Spinal cord (tissue), 9 donors: ENCODE measurements at regions not wholly inside any gene's neighbourhood (a gene's known extent, or its start where the extent isn't known, plus 50 kb on each side); places are given as distances from the start of the nearest gene placed in this dataset.
A peak's percentile ranks its signal among the peaks of the same experiment; 100 is the strongest.

Source experiments
- DNase-seq, 6 donors: peaks; one replicate each; pipeline versions ENCODE4 v3.0.0 to v3.0.0-alpha.2; 2013 to 2015; ENCODE audit warnings: low spot score in 6 of 6, low read depth in 4 of 6
- H3K27ac ChIP-seq: one replicate; pipeline ENCODE4 v1.5.1; 2013; ENCODE audit warnings: low read depth, low read length, control low read depth
- H3K27me3 ChIP-seq: one replicate; pipeline ENCODE4 v1.6.1; 2013; ENCODE audit warnings: low read length; ENCODE audit not compliant: control insufficient read depth, insufficient read depth
- H3K36me3 ChIP-seq: one replicate; pipeline ENCODE4 v1.6.1; 2013; ENCODE audit warnings: low read length; ENCODE audit not compliant: control insufficient read depth, insufficient read depth
- H3K4me1 ChIP-seq: one replicate; pipeline ENCODE4 v1.6.1; 2013; ENCODE audit warnings: low read length; ENCODE audit not compliant: control insufficient read depth, insufficient read depth
- H3K4me3 ChIP-seq: one replicate; pipeline ENCODE4 v1.5.1; 2013; ENCODE audit warnings: low read depth, low read length, control low read depth
- H3K9me3 ChIP-seq: one replicate; pipeline ENCODE4 v1.6.1; 2013; ENCODE audit warnings: low read length; ENCODE audit not compliant: control insufficient read depth, insufficient read depth
- WGBS: methylation state at CpG from one replicate; pipeline ENCODE4 v1.1.5; 2013; ENCODE audit warnings: missing lambda C conversion rate; ENCODE audit not compliant: insufficient coverage; 5-methylcytosine and 5-hydroxymethylcytosine counted together
- donor health status: healthy.

DNA sequence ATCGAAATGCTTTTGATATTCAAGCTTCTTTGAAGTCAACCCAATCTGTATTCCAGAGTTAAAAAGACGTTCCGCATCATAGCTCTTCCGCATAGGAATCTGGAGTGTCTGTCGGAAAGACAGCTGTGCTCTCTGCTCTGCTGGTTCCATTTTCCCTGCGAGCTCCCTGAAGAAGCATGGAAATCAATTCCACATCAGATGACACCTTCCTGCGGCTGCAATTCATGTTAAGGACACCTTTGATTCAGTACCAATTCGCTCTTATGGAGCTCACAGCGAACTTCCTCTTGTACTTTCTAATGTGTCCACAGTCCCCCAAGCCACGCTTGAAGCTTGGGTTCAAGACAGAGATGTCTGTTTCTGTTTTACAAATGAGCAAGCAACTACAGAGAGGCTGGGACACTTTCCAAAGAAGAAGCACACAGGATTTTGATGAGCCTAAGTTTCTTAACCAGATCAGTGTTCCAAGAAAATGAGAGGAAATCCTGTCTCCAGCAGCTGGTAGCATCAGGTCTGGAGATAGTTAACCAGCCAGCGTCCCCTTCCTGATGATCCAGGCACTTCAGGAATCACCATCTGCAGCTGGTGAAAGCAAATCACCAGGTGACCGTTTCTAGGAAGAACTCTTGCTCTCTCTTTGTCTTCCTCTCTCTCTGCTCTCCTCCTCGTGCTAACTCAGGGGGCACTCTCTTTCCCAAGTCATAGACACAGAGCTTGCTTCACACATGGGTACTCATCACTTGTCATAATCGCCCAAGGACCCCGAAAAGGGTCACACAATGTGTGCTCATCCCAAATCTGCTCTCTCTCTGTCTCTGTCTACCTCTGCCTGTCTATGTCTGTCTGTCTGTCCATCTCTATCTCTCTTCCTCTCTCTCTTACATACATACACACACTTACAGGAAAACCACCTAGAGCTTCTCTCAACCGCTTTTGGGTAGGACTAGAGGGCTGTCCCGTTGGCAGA, 281.8 kb downstream of the FAM43A start:
- no peak overlapping the region for H3K27ac ChIP-seq
- H3K9me3 ChIP-seq, result no peaks in the 10 kb centered on the region
- H3K4me3 ChIP-seq, result no peak overlapping the region
- 62% methylated on average over 16 of the region's 17 CpGs for WGBS
- no peaks in the 10 kb centered on the region for H3K4me1 ChIP-seq
- DNase-seq, result peak in 2 of 6 donors; percentile 29 to 77
- H3K27me3 ChIP-seq, result no peaks in the 10 kb centered on the region
- H3K36me3 ChIP-seq, result no peaks in the 10 kb centered on the region

DNA sequence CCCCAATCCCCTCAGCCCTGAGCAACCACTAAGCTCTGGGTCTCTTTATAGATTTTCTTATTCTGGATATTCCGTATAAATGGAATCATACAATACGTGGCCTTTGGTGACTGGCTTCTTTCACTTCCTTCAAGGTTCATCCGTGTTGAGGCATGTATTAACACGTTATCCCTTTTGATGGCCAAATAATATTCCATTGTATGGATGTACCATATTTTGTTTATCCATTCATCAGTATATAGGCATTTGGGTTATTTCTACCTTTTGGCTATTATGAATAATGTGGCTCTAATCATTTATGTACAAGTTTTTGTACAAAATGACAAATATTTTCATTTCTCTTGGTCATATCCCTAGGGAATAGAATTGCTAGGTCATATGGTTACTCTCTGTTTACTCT, 284.4 kb downstream of the FAM43A start:
- 100% methylated on average over 2 of the region's 4 CpGs for WGBS
- no peaks in the 10 kb centered on the region for H3K27me3 ChIP-seq
- no peak for DNase-seq
- H3K4me3 ChIP-seq, result no peak overlapping the region
- no peak overlapping the region for H3K27ac ChIP-seq
- H3K36me3 ChIP-seq, result no peaks in the 10 kb centered on the region
- no peaks in the 10 kb centered on the region for H3K9me3 ChIP-seq
- H3K4me1 ChIP-seq, result no peaks in the 10 kb centered on the region

DNA sequence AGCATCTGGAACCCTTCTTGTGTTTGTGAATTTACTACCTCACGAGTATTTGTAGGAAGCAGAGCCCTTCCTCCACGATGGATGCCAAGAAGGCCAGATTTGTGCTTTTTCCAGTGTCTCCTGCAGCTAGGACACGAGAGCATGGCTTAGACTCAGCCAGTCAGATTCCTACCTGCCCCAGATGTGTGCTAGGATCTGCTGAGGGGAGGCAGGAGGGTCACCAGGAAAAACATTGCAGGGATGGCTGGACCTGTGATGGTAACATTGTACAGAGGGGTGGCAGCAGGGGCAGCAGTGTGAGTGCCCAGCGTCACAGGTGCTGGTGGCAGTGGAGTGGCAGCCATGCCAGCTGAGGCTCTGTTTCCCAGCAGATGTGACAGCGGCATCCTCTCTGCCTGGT, 285.3 kb downstream of the FAM43A start:
- no peak for DNase-seq
- 70% methylated on average over 5 of the region's 5 CpGs for WGBS
- no peak overlapping the region for H3K4me3 ChIP-seq
- no peaks in the 10 kb centered on the region for H3K9me3 ChIP-seq
- no peak overlapping the region for H3K27ac ChIP-seq
- no peaks in the 10 kb centered on the region for H3K36me3 ChIP-seq
- no peaks in the 10 kb centered on the region for H3K27me3 ChIP-seq
- H3K4me1 ChIP-seq, result peaks cover 4% of the 10 kb centered on the region

DNA sequence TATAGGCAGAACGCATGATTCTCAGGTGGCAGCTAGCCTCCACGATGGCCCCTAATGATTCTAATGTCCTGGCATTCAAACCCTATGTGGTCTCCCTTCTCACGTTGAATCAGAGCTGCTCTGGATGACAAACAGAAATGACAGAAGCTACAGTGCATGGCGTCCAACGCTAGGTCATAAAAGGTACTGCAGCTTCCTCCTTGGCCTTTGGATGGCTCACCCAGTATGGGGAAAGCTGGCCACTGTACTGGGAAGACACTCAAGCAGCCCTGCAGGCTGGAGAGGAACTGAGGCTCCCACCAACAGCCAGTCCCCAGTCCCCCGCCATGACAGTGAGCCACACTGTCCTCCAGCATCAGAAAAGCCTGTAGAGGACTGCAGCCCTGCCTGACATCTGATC, 286.3 kb downstream of the FAM43A start:
- H3K9me3 ChIP-seq, result no peaks in the 10 kb centered on the region
- no peak for DNase-seq
- WGBS, result 76% methylated on average over 6 of the region's 6 CpGs
- no peaks in the 10 kb centered on the region for H3K27me3 ChIP-seq
- H3K27ac ChIP-seq, result no peak overlapping the region
- H3K36me3 ChIP-seq, result no peaks in the 10 kb centered on the region
- peaks cover 6% of the 10 kb centered on the region for H3K4me1 ChIP-seq
- no peak overlapping the region for H3K4me3 ChIP-seq

DNA sequence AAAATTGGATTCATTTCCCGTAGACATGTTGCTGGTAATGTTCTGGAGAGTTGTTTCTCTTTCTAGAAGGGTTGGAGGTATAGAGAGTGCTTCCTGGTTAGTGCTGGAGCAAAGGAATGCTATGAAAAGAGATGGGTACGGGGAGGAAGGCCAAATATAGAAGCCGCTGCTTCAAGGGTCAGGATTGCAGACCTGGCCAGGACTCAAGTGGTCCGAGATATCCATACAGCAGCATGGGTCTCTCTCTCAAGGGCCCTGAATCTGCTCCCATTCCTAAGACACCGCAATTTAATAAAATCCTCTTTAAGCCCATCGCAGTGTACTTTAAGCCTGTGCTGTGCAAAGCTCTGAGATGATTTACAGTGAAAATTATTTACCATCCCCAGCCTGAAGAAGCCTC, 287.0 kb downstream of the FAM43A start:
- Histone ChIP-seq H3K4me1 (peaks cover 6% of the 10 kb centered on the region), H3K27ac (no peak overlapping the region), H3K4me3 (no peak overlapping the region), H3K36me3 (no peaks in the 10 kb centered on the region), H3K27me3 (no peaks in the 10 kb centered on the region), H3K9me3 (no peaks in the 10 kb centered on the region)
- DNase-seq, result peak in 1 of 6 donors; percentile 47
- WGBS, result 68% methylated on average over 2 of the region's 6 CpGs

DNA sequence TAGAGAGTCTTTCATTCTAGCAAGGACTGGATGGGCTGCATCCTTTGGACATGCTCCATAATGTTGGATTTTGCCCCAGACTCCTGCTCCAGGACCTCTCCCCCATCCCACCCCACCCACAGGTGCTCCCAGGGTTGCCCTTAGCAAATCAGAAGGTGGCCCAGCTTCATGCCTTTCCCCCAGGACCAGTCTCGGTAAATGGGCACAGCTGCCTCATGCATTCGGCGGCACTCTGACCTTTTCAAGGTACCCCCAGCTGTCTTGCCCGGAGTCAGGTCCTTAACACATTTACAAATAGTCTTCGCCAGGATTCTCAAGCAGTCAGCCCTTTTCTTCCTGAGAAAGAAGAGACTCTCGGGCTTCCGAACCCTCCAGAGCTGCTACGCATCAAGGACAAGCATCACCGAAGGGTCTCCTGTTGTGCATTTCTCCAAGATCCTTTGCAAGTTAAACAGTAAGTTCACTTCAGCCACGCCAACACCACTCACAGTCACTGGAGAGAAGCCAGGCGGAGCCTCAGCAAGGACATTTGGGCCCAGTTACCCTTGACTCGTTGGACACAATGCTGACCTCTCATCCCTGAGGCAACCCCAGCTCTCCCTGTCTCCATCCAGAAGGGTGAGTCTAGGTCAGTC, 287.8 kb downstream of the FAM43A start:
- WGBS, result 87% methylated on average over 12 of the region's 12 CpGs
- H3K4me3 ChIP-seq, result no peak overlapping the region
- H3K27me3 ChIP-seq, result no peaks in the 10 kb centered on the region
- H3K27ac ChIP-seq, result no peak overlapping the region
- H3K4me1 ChIP-seq, result peaks cover 6% of the 10 kb centered on the region
- no peak for DNase-seq
- H3K9me3 ChIP-seq, result no peaks in the 10 kb centered on the region
- no peaks in the 10 kb centered on the region for H3K36me3 ChIP-seq

DNA sequence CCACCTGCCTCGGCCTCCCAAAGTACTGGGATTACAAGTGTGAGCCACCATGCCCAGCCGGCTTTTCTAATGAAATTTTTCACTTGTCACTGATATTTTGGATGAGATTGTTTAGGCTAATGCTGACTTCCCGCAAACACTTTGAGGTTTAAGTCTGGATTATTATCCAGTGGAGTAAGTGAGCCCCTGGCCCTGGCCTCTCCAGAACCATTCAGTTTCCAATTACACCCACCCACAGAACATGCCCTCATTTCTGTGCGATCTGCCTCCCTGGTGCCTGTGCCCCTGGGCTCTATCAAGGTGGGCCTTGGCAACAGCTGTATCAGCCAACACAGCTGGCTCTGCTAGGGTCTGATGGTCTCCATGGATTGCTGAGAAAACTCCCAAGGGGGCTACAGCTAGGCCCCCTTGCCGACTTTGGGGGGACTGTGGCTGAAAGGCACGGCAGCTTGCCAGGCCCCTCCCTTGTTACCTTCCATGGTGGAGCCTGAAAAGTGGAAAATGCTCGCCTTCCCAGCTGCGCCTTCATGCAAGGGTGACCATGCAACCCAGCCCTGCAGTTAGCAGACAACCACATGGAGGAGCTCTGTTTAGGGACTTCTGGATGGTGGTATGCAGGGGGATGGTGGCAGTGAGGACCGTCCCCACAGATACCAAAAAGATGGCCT, 288.9 kb downstream of the FAM43A start:
- H3K4me3 ChIP-seq, result no peak overlapping the region
- H3K36me3 ChIP-seq, result no peaks in the 10 kb centered on the region
- H3K4me1 ChIP-seq, result peaks cover 6% of the 10 kb centered on the region
- DNase-seq, result no peak
- H3K27ac ChIP-seq, result no peak overlapping the region
- no peaks in the 10 kb centered on the region for H3K9me3 ChIP-seq
- 89% methylated on average over 6 of the region's 9 CpGs for WGBS
- no peaks in the 10 kb centered on the region for H3K27me3 ChIP-seq

DNA sequence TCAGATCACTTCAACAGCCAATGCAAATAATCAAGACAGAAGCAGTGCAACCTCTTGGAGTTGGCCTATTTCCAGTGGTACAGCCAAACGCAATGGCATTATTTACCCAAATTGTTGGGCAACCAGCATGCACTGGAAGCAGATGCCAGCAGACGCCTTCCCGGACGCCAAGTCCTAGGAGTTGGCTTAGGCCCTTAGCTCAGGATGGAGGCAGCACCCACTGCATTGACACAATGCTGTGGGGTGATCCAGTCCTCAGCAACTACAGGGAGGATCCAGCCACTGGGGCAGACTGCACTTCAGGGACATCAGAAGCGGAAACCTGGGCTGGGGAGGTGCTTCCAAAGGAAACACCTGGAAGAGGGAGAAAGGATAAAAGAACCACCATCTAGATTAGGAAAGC, 290.4 kb downstream of the FAM43A start:
- no peak overlapping the region for H3K4me3 ChIP-seq
- peak in 1 of 6 donors; percentile 76 for DNase-seq
- WGBS, result 65% methylated on average over 5 of the region's 5 CpGs
- peaks cover 6% of the 10 kb centered on the region for H3K4me1 ChIP-seq
- no peaks in the 10 kb centered on the region for H3K36me3 ChIP-seq
- H3K27ac ChIP-seq, result no peak overlapping the region
- no peaks in the 10 kb centered on the region for H3K9me3 ChIP-seq
- no peaks in the 10 kb centered on the region for H3K27me3 ChIP-seq

DNA sequence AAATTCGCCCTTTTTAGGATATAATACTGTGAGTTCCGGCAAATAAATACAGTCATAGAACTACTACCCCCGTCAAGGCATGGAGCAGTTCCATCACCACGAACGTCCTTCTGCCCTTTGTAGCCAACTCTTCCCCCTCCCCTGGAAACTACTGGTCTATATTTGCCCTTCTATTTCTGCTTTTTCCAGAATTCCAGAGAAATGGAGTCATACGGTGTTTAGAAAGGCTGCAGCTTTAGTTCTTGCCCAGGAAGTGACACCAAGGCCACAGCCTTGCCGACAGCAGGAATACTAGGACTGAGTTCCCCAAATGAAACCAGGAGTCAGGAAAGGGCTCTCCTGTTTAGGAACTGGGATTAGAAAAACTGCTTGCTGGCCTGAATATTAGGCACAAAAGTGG, 291.2 kb downstream of the FAM43A start:
- Histone ChIP-seq H3K9me3 (no peaks in the 10 kb centered on the region), H3K36me3 (no peaks in the 10 kb centered on the region), H3K4me3 (no peak overlapping the region), H3K27me3 (no peaks in the 10 kb centered on the region), H3K4me1 (peaks cover 6% of the 10 kb centered on the region), H3K27ac (no peak overlapping the region)
- no peak for DNase-seq
- 96% methylated on average over 5 of the region's 7 CpGs for whole genome bisulfite sequencing
